ENCODE measurements at regions not wholly inside any gene's neighbourhood (a gene's known extent, or its start where the extent isn't known, plus 50 kb on each side); places are given as distances from the start of the nearest gene placed in this dataset.

DNA sequence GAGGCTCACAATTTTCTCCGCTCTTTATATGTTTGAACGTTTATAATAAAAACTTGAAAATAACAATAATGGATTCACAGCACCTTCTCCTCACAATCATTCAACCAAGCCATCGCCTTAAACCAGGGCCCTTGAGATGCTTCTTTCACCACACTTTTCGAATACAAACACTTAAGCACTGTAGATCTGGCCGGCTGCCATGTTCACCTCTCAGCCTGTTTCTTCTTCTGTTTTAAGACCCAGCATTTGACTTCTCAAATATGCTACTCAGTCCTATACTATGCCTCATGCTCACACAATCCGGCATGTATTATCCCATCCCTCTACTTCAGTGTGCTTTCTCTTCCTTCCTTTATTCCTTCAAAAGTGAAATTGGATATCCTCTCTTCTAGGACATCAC lies 280.6 kb downstream of the TFEC start (continued):
- TF ChIP-seq, protein P1, sequence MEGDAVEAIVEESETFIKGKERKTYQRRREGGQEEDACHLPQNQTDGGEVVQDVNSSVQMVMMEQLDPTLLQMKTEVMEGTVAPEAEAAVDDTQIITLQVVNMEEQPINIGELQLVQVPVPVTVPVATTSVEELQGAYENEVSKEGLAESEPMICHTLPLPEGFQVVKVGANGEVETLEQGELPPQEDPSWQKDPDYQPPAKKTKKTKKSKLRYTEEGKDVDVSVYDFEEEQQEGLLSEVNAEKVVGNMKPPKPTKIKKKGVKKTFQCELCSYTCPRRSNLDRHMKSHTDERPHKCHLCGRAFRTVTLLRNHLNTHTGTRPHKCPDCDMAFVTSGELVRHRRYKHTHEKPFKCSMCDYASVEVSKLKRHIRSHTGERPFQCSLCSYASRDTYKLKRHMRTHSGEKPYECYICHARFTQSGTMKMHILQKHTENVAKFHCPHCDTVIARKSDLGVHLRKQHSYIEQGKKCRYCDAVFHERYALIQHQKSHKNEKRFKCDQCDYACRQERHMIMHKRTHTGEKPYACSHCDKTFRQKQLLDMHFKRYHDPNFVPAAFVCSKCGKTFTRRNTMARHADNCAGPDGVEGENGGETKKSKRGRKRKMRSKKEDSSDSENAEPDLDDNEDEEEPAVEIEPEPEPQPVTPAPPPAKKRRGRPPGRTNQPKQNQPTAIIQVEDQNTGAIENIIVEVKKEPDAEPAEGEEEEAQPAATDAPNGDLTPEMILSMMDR (conservative IDR thresholded peaks at IDR 0.05; ENCODE audit: low read depth in 2 of 2) = no peak
- TF ChIP-seq, protein P2, sequence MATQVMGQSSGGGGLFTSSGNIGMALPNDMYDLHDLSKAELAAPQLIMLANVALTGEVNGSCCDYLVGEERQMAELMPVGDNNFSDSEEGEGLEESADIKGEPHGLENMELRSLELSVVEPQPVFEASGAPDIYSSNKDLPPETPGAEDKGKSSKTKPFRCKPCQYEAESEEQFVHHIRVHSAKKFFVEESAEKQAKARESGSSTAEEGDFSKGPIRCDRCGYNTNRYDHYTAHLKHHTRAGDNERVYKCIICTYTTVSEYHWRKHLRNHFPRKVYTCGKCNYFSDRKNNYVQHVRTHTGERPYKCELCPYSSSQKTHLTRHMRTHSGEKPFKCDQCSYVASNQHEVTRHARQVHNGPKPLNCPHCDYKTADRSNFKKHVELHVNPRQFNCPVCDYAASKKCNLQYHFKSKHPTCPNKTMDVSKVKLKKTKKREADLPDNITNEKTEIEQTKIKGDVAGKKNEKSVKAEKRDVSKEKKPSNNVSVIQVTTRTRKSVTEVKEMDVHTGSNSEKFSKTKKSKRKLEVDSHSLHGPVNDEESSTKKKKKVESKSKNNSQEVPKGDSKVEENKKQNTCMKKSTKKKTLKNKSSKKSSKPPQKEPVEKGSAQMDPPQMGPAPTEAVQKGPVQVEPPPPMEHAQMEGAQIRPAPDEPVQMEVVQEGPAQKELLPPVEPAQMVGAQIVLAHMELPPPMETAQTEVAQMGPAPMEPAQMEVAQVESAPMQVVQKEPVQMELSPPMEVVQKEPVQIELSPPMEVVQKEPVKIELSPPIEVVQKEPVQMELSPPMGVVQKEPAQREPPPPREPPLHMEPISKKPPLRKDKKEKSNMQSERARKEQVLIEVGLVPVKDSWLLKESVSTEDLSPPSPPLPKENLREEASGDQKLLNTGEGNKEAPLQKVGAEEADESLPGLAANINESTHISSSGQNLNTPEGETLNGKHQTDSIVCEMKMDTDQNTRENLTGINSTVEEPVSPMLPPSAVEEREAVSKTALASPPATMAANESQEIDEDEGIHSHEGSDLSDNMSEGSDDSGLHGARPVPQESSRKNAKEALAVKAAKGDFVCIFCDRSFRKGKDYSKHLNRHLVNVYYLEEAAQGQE (IDR thresholded peaks at IDR 0.05; ENCODE audit: unreplicated experiment) = no peak
- TF ChIP-seq, protein P3, sequence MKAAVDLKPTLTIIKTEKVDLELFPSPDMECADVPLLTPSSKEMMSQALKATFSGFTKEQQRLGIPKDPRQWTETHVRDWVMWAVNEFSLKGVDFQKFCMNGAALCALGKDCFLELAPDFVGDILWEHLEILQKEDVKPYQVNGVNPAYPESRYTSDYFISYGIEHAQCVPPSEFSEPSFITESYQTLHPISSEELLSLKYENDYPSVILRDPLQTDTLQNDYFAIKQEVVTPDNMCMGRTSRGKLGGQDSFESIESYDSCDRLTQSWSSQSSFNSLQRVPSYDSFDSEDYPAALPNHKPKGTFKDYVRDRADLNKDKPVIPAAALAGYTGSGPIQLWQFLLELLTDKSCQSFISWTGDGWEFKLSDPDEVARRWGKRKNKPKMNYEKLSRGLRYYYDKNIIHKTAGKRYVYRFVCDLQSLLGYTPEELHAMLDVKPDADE (IDR thresholded peaks at IDR 0.05) = no peak

DNA sequence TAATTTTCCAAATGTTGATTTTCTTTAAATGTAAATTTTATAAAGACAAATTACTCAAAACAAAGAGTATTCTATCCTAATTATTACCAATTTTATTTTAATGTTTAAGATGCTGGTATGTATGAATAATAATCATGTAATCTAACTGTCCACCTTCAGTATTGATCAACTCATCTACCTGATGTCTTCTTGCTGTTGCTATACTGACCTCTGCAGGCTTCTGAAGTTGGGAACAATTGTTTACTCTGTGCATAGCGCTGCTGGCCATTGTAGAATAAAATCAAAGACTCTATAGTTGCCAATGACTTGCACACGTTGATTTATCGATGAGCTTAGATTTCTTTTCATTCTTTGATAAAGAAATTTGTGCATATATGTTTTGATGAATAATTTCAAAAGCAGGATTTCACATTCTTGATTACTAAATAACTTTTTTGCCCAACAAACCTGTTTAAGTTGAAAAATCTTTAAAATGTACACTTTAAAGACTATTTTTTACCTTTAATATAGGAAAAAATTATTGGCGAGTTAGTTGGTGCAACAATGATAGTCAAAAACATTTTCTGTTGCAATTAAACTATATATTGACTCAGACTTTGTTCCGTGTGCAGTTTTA lies 282.3 kb downstream of the TFEC start:
- Mint-ChIP-seq H3K4me3 (no peak overlapping the region), H3K36me3 (ENCODE audit: low read depth) (no peaks in the 10 kb centered on the region), H3K27ac (no peak overlapping the region), H3K4me1 (peaks cover 7% of the 10 kb centered on the region), H3K9me3 (no peaks in the 10 kb centered on the region), H3K27me3 (ENCODE audit: insufficient read depth, low read depth, poor library complexity) (no peaks in the 10 kb centered on the region)
- H3K4me3 ChIP-seq = no peak overlapping the region
- no peak overlapping the region for H2AFZ ChIP-seq
- H3K27ac ChIP-seq (ENCODE audit: low read depth) = no peak overlapping the region
- no peaks in the 10 kb centered on the region for H3F3A ChIP-seq (replicated peaks; ENCODE audit: low read depth)
- H3K4me1 ChIP-seq (ENCODE audit: insufficient read depth) = no peaks in the 10 kb centered on the region
- no peaks in the 10 kb centered on the region for H3K79me2 ChIP-seq (replicated peaks; ENCODE audit: insufficient read depth)
- no peaks in the 10 kb centered on the region for H3K9me2 ChIP-seq (ENCODE audit: insufficient read depth)
- DNase-seq (ENCODE audit: low spot score) (peak; percentile 36), ATAC-seq (peak; percentile 62)
- H3K27me3 ChIP-seq (ENCODE audit: insufficient read depth) = no peaks in the 10 kb centered on the region
- no peaks in the 10 kb centered on the region for H4K20me1 ChIP-seq (replicated peaks; ENCODE audit: insufficient read depth)
- H3K36me3 ChIP-seq (ENCODE audit: insufficient read depth) = no peaks in the 10 kb centered on the region
- no peak overlapping the region for H3K4me2 ChIP-seq
- TF ChIP-seq, protein P3 (IDR thresholded peaks at IDR 0.05) = no peak
- TF ChIP-seq, protein P2 (IDR thresholded peaks at IDR 0.05; ENCODE audit: unreplicated experiment) = no peak
- no peak for TF ChIP-seq STAT1 (IDR thresholded peaks at IDR 0.05; ENCODE audit: unreplicated experiment)
- TF ChIP-seq, protein P1 (conservative IDR thresholded peaks at IDR 0.05; ENCODE audit: low read depth in 2 of 2) = peak; percentile 60 to 66
- no peak for TF ChIP-seq ZNF114 (CRISPR knock-in tag; IDR thresholded peaks at IDR 0.05)
- TF ChIP-seq POLR2AphosphoS5 (IDR thresholded peaks at IDR 0.05; ENCODE audit: low read depth) = no peak
